HS-27A (cell line): ENCODE measurements at regions not wholly inside any gene's neighbourhood (a gene's known extent, or its start where the extent isn't known, plus 50 kb on each side); places are given as distances from the start of the nearest gene placed in this dataset.

Source experiments
- DNase-seq: peaks from one replicate; pipeline ENCODE4 v3.0.0-alpha.2; 2012; ENCODE audit warnings: low read depth, missing footprints

- DNase-seq, result no peak
Measured at GRCh38 chr3:86731501-86731901, 259.4 kb downstream of the VGLL3 start.

DNA sequence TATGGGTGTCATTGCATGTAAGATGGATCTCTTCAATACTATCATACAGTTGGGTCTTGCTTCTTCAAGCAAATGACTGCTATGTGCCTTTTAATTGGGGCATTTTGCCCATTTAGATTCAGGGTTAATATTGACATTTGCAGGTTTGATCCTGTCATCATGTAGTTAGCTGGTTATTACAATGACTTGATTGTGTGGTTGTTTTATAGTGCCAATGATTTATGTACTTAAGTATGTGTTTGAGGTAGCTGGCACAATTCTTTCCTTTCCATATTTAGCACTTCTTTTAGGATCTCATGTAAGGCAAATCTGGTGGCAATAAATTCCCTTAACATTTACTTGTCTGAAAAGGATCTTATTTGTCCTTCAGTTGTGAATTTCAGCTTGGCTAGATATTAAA, 267.5 kb downstream of the VGLL3 start:
- DNase-seq, result no peak

- DNase-seq, result no peak
Measured at GRCh38 chr3:86711634-86712033, 279.3 kb downstream of the VGLL3 start.

- no peak for DNase-seq
Measured at GRCh38 chr3:86708893-86709292, 282.1 kb downstream of the VGLL3 start.

DNA sequence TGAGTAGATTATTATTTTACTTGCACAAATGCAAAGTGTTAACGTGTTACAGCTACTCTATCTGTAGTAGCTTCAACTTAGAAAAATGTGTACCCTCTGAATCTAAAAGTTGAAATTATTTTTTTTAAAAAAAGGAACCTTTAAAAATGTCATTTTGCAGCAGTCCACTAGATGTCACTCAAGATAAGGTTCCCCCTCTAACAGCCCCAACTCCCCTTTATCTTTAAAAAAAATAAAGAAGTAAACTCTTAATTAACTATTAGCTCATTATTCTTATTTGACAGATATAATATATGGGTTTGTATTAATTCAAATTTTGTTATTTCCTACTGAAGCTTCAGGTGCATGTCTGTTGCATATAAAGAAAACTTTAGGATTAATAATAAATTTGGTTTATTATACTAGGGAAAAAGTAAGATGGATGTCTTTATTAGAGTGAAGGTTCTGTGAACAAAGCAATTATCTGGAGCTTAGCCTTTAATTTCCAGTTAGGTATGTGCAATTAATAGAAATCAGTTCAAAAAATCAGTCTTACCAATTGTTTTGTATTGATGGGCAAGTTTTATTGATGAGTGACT, 288.5 kb downstream of the VGLL3 start:
- DNase-seq, result no peak

DNA sequence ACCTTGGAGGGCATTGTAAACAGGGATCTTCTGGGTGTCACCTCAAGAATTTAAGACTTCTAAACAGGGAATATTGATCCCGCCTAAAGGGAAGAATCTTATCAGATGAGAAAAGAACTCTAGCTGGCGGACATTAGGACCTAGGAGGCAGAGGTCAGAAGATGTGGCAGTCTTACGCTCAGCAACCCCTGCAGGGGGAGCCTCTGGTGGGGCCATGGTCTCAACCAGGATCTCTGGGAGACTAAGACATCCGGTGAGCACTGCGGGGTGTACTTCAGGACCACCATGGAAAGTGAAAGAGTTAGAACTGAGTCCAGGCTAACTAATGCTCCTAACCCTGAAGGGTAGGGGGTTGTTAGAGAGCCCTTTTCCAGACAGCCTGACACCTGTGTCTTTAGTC, 295.2 kb downstream of the VGLL3 start:
- no peak for DNase-seq

DNA sequence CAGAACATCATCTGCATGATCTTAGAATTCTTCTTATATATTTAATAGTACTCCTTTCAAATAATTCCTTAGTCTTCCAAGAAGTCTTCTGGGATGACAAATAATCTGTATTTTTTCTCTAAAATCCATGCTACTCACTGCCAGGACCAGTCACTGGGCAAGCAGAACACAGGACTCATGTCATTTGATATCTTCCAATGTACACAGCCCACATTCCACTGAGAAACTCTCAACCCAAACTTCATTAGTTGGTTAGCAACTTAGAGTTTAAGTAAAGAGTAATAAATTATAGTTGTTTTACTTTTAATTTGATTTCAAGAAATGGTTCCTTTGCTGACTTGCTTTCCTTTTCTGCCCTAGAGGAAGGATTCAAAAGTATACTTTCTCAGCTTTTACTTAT, 317.0 kb downstream of the VGLL3 start:
- no peak for DNase-seq

DNA sequence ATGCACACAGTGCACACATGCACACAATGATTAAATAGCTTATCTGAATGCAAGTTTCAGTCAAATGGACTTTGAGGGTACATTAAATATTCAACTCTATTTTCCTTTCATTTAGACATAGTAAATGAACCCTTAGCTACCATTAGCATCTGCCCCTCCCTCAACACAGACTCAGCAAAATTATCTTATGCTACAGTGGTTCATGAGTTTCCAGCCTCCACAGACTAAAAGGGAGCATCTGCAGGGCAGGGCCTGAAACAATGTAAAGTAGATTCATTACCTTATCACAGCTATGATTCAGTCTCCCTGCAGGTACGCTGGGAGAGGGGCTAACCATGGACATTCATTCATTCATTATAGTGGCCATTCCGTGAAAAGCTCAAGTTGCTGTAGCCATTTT, 329.1 kb downstream of the VGLL3 start:
- DNase-seq, result no peak

DNA sequence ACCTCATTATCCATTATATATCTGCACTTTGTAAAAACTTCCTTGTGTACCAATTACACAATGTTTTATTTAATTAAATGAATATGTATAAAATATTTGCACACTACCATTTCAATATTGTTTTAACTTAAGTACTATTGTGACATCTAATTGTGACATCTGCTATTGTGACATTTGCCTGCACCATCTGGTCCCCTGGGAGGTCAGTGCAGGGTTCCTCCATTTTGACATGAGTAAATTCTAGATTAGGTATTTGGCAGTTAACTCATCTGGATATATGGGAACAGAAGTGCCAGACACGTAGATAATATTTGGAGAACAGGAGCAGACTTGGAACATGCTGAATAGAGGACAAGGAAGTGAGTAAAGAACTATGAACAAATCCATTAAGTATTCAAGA, 332.1 kb downstream of the VGLL3 start:
- no peak for DNase-seq

DNA sequence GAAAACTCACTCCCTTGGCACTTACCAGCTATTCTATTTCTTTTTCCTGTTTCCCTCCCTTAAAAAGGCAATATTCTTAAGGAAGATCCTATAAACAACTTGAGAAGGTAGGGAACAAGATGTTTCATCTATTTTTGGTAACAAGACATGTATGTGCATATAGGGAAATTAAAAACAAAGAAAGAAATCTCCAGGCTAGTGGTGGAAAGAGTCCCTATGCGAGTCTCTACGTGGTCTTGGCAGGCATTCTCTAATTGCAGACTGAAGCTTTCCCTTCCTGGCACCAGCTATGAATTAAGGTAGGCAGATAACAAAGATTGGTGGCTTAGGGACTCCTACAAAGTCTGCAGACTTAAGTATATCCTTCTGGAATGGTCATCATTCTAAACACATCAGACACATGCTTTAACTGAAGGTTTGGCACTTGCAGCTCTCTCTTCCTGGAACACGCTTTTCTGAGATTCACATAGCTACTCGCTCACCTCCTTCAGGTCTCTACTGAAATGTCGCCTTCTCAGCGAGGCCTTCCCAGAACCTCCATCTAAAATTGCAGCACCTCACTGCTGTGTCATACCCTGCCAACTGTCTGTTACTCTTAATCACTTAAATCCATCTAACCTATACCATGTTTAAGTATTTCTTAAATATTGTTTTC, 336.0 kb downstream of the VGLL3 start:
- no peak for DNase-seq

DNA sequence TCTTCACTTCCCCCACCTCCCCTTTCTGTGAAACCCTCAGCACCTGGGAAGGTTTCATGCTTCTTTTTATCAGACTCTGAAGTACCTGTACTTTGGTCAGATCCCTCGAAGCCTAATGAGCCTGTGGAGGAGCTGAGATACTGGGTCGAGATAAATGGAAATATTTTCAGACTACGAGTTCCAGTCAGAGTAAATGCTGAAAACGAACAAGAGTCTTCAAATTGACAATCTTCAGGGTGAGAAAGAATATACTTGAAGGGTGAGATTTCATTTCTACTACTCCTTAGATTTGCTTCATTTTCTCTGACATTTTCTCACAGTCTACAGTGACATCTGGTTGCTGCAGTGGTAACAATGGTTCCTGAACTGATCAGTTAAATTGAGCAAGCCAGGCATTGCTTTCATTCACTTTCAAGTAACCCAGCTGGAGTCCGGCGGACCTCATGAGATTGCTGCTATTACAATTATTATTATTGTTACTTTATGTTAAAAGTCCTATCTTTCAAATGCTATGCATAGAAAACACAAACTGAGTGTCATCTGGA, 337.2 kb downstream of the VGLL3 start:
- DNase-seq, result no peak

DNA sequence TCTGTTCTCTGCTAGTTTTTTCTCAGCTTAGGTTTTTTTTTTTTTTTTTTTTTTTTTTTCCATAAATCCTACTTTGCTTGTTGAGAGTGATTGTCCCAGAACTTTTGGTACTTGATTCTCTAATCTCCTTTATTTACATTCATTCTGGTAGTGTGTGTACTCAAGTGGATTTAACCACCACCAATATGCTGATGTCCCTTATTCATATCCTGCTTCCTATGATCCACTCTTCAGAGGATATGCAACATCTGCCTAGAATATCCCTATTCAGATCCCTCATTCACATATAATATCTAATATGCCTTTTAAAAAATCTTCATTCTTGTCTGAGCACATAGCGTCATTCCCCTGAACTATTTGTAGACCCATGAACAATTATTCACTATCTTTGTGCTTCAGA, 342.9 kb downstream of the VGLL3 start:
- DNase-seq, result no peak

- no peak for DNase-seq
Measured at GRCh38 chr3:86645756-86646155, 345.2 kb downstream of the VGLL3 start.

DNA sequence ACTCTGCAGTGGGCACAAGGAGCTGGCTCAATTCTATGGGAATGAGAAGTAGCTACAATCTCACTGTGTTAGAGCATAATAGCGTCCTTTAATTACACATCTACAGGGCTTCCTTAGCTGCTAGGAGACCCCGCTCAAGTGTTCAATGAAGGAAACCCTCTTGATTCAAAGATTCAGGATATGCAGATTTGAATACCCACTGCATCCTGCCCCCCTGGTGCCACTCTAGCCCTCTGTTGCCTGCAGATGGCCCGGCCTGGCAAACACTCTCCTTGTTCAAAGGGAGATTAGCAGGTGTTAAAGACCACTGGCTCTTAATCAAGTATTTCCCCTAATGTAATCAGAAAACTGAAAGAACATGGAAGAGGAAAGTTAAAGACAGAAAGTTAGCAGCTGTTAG, 356.6 kb downstream of the VGLL3 start:
- no peak for DNase-seq

GRCh38 chr3:86629511-86629910, 361.4 kb downstream of the VGLL3 start:
- DNase-seq, result no peak

GRCh38 chr3:86624192-86624591, 366.8 kb downstream of the VGLL3 start:
- no peak for DNase-seq

GRCh38 chr3:86618706-86619105, 372.2 kb downstream of the VGLL3 start:
- DNase-seq, result no peak

- no peak for DNase-seq
Measured at GRCh38 chr3:86605166-86605565, 385.8 kb downstream of the VGLL3 start.

DNA sequence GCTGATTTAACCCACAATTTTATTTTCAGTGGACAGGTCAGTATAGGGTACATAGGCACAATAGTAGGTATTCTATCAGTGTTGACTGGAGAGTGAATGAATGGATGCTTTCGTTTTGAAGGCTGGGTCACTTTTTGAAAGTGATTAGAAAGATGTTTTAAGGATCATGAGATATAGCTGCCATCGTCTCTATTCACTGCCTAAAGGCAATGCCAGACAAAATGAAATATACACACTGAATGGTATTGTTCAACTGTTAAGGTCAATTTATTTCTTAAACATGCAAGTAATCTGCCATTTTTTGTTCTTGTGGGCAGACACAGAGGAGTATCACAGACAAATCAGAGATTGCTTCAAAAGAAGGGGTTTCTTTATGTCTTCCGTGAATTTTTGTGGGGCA, 395.3 kb downstream of the VGLL3 start:
- DNase-seq, result no peak

DNA sequence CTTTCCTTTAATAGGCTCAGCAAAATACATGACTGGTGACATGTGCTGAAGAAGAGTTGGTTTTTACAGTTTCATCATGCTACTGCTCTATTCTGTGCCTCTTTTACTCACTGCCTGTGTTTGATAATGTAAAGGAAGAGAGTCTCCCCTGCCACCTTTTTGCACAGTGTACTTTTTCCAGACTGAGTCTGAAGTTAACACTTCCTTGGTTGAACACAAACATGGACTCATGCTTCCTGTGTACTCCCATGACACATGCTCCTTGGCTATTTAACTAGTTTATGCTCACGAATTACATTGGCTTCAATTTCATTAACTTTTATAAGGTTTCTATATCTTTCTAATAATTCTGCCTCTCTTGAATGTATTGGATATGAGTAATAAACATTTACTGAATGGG, 396.1 kb downstream of the VGLL3 start:
- no peak for DNase-seq

GRCh38 chr3:86578071-86578470, 412.9 kb downstream of the VGLL3 start:
- DNase-seq, result no peak

DNA sequence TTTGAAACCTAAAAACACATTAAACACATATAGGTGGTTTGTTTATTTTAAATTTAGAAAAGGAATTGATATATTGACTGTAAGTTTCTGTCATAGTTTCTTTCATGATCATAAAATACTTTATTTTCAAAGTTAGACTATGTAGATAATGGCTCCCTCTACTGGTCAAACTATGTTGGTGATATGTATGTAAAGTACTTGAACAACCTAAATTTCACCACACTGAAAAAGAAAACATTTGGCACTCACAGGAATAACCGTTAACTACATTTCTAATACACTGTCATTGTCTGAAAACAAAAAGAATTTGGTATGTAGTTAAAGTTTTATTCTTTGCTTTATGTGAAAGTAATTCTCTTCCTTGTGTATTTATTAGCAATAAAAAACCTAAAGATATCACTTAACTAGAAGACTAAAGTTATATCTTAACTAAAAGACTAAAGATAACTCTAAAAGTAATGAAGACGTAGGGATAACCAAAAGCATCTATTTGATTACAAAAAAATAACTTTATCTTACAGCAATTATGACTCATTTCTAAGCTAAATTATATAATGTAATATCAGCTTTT, 427.5 kb downstream of the VGLL3 start:
- DNase-seq, result peak; percentile 17

- no peak for DNase-seq
Measured at GRCh38 chr3:86562090-86562489, 428.9 kb downstream of the VGLL3 start.

- no peak for DNase-seq
Measured at GRCh38 chr3:86561215-86561614, 429.7 kb downstream of the VGLL3 start.
